ENCODE measurements at regions not wholly inside any gene's neighbourhood (a gene's known extent, or its start where the extent isn't known, plus 50 kb on each side); places are given as distances from the start of the nearest gene placed in this dataset.

DNA sequence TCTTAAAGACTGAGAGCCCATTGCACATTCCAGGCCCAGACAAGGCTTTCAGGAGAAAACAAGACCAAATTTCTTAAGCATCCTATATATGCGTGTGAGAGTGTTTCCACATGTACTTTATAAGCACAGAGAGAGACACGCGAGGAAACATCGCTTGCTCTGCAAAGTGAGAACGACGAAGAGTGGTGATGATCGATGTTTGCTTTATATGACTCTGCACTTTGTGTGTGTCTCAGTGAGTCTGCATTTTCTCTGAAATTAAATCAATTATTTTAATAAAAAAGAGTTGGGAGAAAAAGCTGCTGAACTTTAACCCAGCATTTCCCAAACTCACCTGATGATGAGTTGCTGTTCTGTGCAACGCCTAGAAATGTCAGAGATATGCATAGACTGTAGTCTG lies 61.7 kb upstream of the ZMIZ1 start:
- intact Hi-C loops (cut with DNase I; ENCODE audit: low total_unique reads) = no loop called here
- 88 to 94% methylated on average over 8 of the region's 8 CpGs for WGBS, 2 donors
- Histone ChIP-seq H3K4me1 (no peaks in the 10 kb centered on the region), H3K36me3 (ENCODE audit: low read depth, missing control alignments) (no peaks in the 10 kb centered on the region), H3K27ac (no peak overlapping the region), H3K9me3 (no peaks in the 10 kb centered on the region), H3K27me3 (no peaks in the 10 kb centered on the region), H3K4me3 (no peak overlapping the region)
- TF ChIP-seq POLR2A (IDR thresholded peaks at IDR 0.05) = no peak
- TF ChIP-seq, protein P1, sequence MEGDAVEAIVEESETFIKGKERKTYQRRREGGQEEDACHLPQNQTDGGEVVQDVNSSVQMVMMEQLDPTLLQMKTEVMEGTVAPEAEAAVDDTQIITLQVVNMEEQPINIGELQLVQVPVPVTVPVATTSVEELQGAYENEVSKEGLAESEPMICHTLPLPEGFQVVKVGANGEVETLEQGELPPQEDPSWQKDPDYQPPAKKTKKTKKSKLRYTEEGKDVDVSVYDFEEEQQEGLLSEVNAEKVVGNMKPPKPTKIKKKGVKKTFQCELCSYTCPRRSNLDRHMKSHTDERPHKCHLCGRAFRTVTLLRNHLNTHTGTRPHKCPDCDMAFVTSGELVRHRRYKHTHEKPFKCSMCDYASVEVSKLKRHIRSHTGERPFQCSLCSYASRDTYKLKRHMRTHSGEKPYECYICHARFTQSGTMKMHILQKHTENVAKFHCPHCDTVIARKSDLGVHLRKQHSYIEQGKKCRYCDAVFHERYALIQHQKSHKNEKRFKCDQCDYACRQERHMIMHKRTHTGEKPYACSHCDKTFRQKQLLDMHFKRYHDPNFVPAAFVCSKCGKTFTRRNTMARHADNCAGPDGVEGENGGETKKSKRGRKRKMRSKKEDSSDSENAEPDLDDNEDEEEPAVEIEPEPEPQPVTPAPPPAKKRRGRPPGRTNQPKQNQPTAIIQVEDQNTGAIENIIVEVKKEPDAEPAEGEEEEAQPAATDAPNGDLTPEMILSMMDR (IDR thresholded peaks at IDR 0.05) = no peak
- no peak for DNase-seq

DNA sequence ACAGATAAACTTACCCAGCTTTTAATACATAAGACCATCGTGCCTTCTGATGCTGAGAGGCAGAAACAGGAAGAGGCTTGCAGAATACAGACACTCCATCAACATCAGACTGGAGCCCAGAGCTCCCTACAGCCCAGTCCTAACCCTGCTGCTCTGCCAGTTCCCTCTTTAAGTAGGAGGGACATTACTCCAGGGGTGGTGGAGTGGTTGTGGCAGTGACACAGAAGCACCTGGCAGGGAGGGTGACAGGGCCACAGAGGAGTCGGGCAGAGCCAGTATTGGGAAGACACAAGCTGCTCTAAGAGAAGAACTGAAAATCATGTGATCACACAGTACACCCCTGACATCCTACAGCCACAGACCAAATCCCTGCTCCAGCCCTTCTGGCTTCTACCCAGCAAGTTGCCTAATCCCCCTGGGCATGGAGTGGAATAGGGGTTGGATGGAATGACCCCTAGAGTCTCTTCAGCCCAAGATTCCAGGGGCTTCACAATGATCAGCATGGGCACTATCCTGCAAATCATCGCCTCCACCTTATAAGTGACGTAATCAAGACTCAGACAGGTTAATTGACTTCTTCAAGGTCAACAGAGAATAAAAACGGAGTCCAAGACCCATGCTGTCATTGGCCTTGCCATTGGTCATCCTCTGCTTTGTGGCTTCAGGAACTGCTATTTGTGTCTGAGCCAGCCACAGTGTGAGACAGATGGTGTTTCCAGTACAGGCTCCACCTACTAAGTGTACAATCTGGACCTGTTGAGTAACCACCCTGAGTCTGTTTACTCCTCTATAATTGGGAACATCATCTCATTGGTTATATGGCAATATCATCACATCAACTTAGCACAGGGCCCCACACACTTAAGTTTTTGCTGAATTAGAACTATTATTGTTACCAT lies 61.1 kb upstream of the ZMIZ1 start:
- WGBS, 2 donors = 78 to 83% methylated on average over 5 of the region's 5 CpGs
- peak; percentile 30 for DNase-seq
- H3K4me1 ChIP-seq = no peaks in the 10 kb centered on the region
- H3K27ac ChIP-seq = no peak overlapping the region
- no peak overlapping the region for H3K4me3 ChIP-seq
- H3K9me3 ChIP-seq = no peaks in the 10 kb centered on the region
- H3K36me3 ChIP-seq (ENCODE audit: low read depth, missing control alignments) = no peaks in the 10 kb centered on the region
- TF ChIP-seq POLR2A (IDR thresholded peaks at IDR 0.05) = no peak
- TF ChIP-seq, protein P1 (IDR thresholded peaks at IDR 0.05) = no peak
- H3K27me3 ChIP-seq = no peaks in the 10 kb centered on the region
- intact Hi-C loops (cut with DNase I; ENCODE audit: low total_unique reads) = no loop called here

DNA sequence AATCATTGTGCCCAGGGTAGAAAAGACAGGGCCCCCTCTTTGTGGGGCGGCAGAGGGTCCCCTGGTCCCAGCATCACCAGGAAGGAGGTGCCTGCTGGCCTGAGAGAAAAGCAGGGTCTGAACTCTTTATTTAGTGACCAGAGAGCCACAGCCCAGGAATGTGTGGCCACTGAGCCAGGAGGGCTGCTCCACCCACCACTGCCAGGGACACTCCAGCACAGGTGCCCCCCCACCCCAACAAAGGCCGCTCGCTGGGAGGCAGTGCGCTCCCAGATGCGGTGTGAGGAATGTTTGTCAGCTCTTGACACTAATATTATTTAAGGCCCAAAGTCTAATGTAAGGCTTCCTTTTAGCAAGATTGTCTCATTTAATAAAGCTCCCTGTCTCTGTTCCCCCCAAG lies 59.6 kb upstream of the ZMIZ1 start:
- peaks cover 9% of the 10 kb centered on the region for H3K4me1 ChIP-seq
- H3K4me3 ChIP-seq = no peak overlapping the region
- intact Hi-C loops (cut with DNase I; ENCODE audit: low total_unique reads) = no loop called here
- H3K27ac ChIP-seq = no peak overlapping the region
- H3K27me3 ChIP-seq = no peaks in the 10 kb centered on the region
- H3K9me3 ChIP-seq = no peaks in the 10 kb centered on the region
- DNase-seq = no peak
- H3K36me3 ChIP-seq (ENCODE audit: low read depth, missing control alignments) = no peaks in the 10 kb centered on the region
- 83 to 85% methylated on average over 5 of the region's 5 CpGs for WGBS, 2 donors
- TF ChIP-seq, protein P1 (IDR thresholded peaks at IDR 0.05) = no peak
- TF ChIP-seq POLR2A (IDR thresholded peaks at IDR 0.05) = no peak

DNA sequence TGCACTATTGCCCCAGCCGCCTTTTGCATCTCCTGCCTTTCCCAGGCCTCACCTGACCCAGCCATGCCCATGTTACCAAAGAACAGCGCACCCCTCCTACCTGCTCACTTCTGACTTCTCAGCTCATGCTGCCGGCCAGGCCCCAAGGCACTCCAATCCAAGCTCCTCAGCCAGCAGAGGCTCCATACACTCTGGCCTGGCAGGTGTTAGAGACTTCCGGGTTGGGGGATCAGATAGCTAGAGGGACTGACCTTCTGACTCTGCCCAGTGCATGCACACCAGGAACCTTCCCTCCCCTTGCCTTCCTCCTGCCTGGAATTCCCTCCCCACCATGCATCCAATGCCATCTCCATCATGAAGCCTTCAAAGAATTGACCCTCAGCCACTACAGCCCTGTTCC lies 56.2 kb upstream of the ZMIZ1 start:
- H3K4me1 ChIP-seq = peaks cover 12% of the 10 kb centered on the region
- no peaks in the 10 kb centered on the region for H3K36me3 ChIP-seq (ENCODE audit: low read depth, missing control alignments)
- TF ChIP-seq, protein P1 (IDR thresholded peaks at IDR 0.05) = no peak
- TF ChIP-seq POLR2A (IDR thresholded peaks at IDR 0.05) = no peak
- WGBS, 2 donors = 91 to 93% methylated on average over 4 of the region's 4 CpGs
- no peaks in the 10 kb centered on the region for H3K9me3 ChIP-seq
- H3K27me3 ChIP-seq = no peaks in the 10 kb centered on the region
- H3K27ac ChIP-seq = no peak overlapping the region
- intact Hi-C loops (cut with DNase I; ENCODE audit: low total_unique reads) = no loop called here
- DNase-seq = no peak
- no peak overlapping the region for H3K4me3 ChIP-seq

Data from testis (tissue), 2 donors.